Fibroblast of pulmonary artery (primary cell): ENCODE measurements at regions not wholly inside any gene's neighbourhood (a gene's known extent, or its start where the extent isn't known, plus 50 kb on each side); places are given as distances from the start of the nearest gene placed in this dataset.
"Not testable (repeated sequence)": the region's sequence is repeated elsewhere in the genome, so short reads cannot be mapped to it uniquely, and the experiment has no call there.

Experiments used
- DNase-seq: peaks from one replicate; pipeline ENCODE4 v3.0.0-alpha.2; 2010; ENCODE audit warnings: low read depth
- H3K4me3 ChIP-seq: replicated peaks from 2 replicates; pipeline ENCODE4 v1.5.1; 2011; ENCODE audit warnings: low read depth, mild to moderate bottlenecking, control low read depth, low read length, moderate library complexity
- CTCF ChIP-seq: IDR thresholded peaks from 2 replicates; pipeline ENCODE4 v1.5.1; 2011; ENCODE audit warnings: mild to moderate bottlenecking, control low read depth, low read length, inconsistent platforms; ENCODE audit errors: missing control alignments

GRCh38 chr11:86736291-86737143 lies 63.8 kb upstream of the PRSS23 start:
- no peak overlapping the region for H3K4me3 ChIP-seq
- no peak for TF ChIP-seq CTCF
- no peak for DNase-seq

GRCh38 chr11:86735451-86736290 lies 63.3 kb upstream of the ME3 start:
- H3K4me3 ChIP-seq: no peak overlapping the region
- DNase-seq: peak; percentile 84
- TF ChIP-seq CTCF: no peak

GRCh38 chr11:86732739-86733138 lies 60.3 kb upstream of the ME3 start:
- not testable (repeated sequence) for DNase-seq, H3K4me3 ChIP-seq

- DNase-seq, H3K4me3 ChIP-seq: not testable (repeated sequence)
Observed at GRCh38 chr11:86732286-86732685, 59.9 kb upstream of the ME3 start.

- H3K4me3 ChIP-seq, DNase-seq: not testable (repeated sequence)
Observed at GRCh38 chr11:86729576-86729975, 57.2 kb upstream of the ME3 start.

GRCh38 chr11:86728562-86728961 lies 56.1 kb upstream of the ME3 start:
- H3K4me3 ChIP-seq: no peak overlapping the region
- no peak for TF ChIP-seq CTCF
- no peak for DNase-seq

- no peak for DNase-seq
- H3K4me3 ChIP-seq: no peak overlapping the region
- TF ChIP-seq CTCF: no peak
Observed at GRCh38 chr11:86726770-86727504, 54.5 kb upstream of the ME3 start.

- no peak for TF ChIP-seq CTCF
- no peak for DNase-seq
- no peak overlapping the region for H3K4me3 ChIP-seq
Observed at GRCh38 chr11:86726118-86726753, 53.8 kb upstream of the ME3 start.
